ENCODE measurements at regions not wholly inside any gene's neighbourhood (a gene's known extent, or its start where the extent isn't known, plus 50 kb on each side); places are given as distances from the start of the nearest gene placed in this dataset.

DNA sequence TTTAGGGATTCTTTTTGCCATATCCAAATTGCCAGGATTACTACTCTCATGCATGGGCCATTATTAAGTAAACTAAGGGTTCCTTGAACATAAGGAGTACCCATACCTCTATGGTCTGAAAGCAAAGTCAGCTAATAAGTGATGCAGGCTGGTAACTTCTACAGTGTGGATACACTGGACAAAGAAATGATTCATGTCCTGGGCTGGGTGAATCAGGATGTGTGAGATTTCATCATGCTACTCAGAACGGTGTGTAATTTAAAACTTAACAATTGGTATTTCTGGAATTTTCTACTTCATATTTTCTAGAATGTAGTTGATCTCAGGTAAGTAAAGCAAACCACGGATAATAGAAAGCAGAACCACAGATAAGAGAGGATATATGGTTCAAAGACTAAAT lies 428.8 kb downstream of the CHSY3 start:
- TF ChIP-seq FOXJ3 (CRISPR knock-in tag; IDR thresholded peaks at IDR 0.05) (no peak), EZH2phosphoT487 (IDR thresholded peaks at IDR 0.05; ENCODE audit: borderline replicate concordance, low read depth) (no peak), GATA2 (CRISPR knock-in tag; IDR thresholded peaks at IDR 0.05) (no peak)
- H3K79me2 ChIP-seq (ENCODE audit: insufficient read depth), result no peaks in the 10 kb centered on the region
- peaks cover 0 to 5% of the 10 kb centered on the region in 2 experiments; a peak in 1 of 4 replicates for H3K4me1 ChIP-seq (ENCODE audit: control insufficient read depth in 1 of 2, insufficient read depth in 2 of 2, low read depth in 1 of 2, low read length in 1 of 2)
- no peak overlapping the region for H3K27ac ChIP-seq (ENCODE audit: low read depth in 2 of 2, low read length in 1 of 2)
- no peaks in the 10 kb centered on the region for H3K27me3 ChIP-seq (ENCODE audit: insufficient read depth)
- H3K9ac ChIP-seq, result no peak overlapping the region
- no peaks in the 10 kb centered on the region for H3K9me2 ChIP-seq
- DNase-seq, result no peak
- H3K4me2 ChIP-seq, result no peak overlapping the region
- no peak overlapping the region for H3K4me3 ChIP-seq (ENCODE audit: low read depth in 2 of 2, low read length in 1 of 2)
- H4K20me1 ChIP-seq (ENCODE audit: insufficient read depth), result no peaks in the 10 kb centered on the region
- no peaks in the 10 kb centered on the region for H3K36me3 ChIP-seq (replicated peaks in 1 of 2; ENCODE audit: control insufficient read depth in 1 of 2, insufficient read depth in 2 of 2, low read length in 1 of 2)
- H3F3A ChIP-seq (replicated peaks; ENCODE audit: insufficient read depth), result no peaks in the 10 kb centered on the region
- 2% methylated on average over 2 of the region's 2 CpGs for WGBS (ENCODE audit: low lambda C conversion rate)
- ChIA-PET CTCF (no interaction called here), POLR2A (no interaction called here)
- no peak overlapping the region for H2AFZ ChIP-seq (ENCODE audit: low read depth)
- no peaks in the 10 kb centered on the region for H3K9me3 ChIP-seq

- no peaks in the 10 kb centered on the region for H3K4me1 ChIP-seq (ENCODE audit: control insufficient read depth in 1 of 2, insufficient read depth in 2 of 2, low read depth in 1 of 2, low read length in 1 of 2)
- 42% methylated on average over 3 of the region's 3 CpGs for WGBS (ENCODE audit: low lambda C conversion rate)
- H3F3A ChIP-seq (replicated peaks; ENCODE audit: insufficient read depth), result no peaks in the 10 kb centered on the region
- no peak overlapping the region for H3K4me2 ChIP-seq
- no peak overlapping the region for H3K9ac ChIP-seq
- H3K36me3 ChIP-seq (replicated peaks in 1 of 2; ENCODE audit: control insufficient read depth in 1 of 2, insufficient read depth in 2 of 2, low read length in 1 of 2), result no peaks in the 10 kb centered on the region
- ChIA-PET CTCF (no interaction called here), POLR2A (no interaction called here)
- H3K9me3 ChIP-seq, result no peaks in the 10 kb centered on the region
- no peaks in the 10 kb centered on the region for H3K27me3 ChIP-seq (ENCODE audit: insufficient read depth)
- no peak overlapping the region for H2AFZ ChIP-seq (ENCODE audit: low read depth)
- no peak for DNase-seq
- no peak overlapping the region for H3K27ac ChIP-seq (ENCODE audit: low read depth in 2 of 2, low read length in 1 of 2)
- no peaks in the 10 kb centered on the region for H3K79me2 ChIP-seq (ENCODE audit: insufficient read depth)
- H3K4me3 ChIP-seq (ENCODE audit: low read depth in 2 of 2, low read length in 1 of 2), result no peak overlapping the region
- H3K9me2 ChIP-seq, result no peaks in the 10 kb centered on the region
- no peaks in the 10 kb centered on the region for H4K20me1 ChIP-seq (ENCODE audit: insufficient read depth)
- TF ChIP-seq IRF3 (IDR thresholded peaks at IDR 0.05; ENCODE audit: low read depth, low read length), result no peak
- no peak for TF ChIP-seq SIN3A (IDR thresholded peaks at IDR 0.05; ENCODE audit: borderline replicate concordance, low read depth, low read length)
- TF ChIP-seq GABPA (IDR thresholded peaks at IDR 0.05; ENCODE audit: low read depth), result no peak
- TF ChIP-seq, protein P1, sequence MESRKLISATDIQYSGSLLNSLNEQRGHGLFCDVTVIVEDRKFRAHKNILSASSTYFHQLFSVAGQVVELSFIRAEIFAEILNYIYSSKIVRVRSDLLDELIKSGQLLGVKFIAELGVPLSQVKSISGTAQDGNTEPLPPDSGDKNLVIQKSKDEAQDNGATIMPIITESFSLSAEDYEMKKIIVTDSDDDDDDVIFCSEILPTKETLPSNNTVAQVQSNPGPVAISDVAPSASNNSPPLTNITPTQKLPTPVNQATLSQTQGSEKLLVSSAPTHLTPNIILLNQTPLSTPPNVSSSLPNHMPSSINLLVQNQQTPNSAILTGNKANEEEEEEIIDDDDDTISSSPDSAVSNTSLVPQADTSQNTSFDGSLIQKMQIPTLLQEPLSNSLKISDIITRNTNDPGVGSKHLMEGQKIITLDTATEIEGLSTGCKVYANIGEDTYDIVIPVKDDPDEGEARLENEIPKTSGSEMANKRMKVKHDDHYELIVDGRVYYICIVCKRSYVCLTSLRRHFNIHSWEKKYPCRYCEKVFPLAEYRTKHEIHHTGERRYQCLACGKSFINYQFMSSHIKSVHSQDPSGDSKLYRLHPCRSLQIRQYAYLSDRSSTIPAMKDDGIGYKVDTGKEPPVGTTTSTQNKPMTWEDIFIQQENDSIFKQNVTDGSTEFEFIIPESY (IDR thresholded peaks at IDR 0.05; ENCODE audit: borderline replicate concordance, low read depth), result no peak
- TF ChIP-seq, protein P2, sequence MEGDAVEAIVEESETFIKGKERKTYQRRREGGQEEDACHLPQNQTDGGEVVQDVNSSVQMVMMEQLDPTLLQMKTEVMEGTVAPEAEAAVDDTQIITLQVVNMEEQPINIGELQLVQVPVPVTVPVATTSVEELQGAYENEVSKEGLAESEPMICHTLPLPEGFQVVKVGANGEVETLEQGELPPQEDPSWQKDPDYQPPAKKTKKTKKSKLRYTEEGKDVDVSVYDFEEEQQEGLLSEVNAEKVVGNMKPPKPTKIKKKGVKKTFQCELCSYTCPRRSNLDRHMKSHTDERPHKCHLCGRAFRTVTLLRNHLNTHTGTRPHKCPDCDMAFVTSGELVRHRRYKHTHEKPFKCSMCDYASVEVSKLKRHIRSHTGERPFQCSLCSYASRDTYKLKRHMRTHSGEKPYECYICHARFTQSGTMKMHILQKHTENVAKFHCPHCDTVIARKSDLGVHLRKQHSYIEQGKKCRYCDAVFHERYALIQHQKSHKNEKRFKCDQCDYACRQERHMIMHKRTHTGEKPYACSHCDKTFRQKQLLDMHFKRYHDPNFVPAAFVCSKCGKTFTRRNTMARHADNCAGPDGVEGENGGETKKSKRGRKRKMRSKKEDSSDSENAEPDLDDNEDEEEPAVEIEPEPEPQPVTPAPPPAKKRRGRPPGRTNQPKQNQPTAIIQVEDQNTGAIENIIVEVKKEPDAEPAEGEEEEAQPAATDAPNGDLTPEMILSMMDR (IDR thresholded peaks at IDR 0.05), result no peak
- TF ChIP-seq MEF2A (IDR thresholded peaks at IDR 0.05; ENCODE audit: borderline replicate concordance, low read depth), result no peak
- TF ChIP-seq FOXJ3 (CRISPR knock-in tag; IDR thresholded peaks at IDR 0.05), result no peak
- TF ChIP-seq, protein P3, sequence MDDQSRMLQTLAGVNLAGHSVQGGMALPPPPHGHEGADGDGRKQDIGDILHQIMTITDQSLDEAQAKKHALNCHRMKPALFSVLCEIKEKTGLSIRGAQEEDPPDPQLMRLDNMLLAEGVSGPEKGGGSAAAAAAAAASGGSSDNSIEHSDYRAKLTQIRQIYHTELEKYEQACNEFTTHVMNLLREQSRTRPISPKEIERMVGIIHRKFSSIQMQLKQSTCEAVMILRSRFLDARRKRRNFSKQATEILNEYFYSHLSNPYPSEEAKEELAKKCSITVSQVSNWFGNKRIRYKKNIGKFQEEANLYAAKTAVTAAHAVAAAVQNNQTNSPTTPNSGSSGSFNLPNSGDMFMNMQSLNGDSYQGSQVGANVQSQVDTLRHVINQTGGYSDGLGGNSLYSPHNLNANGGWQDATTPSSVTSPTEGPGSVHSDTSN (IDR thresholded peaks at IDR 0.05), result no peak
- no peak for TF ChIP-seq EP300 (IDR thresholded peaks at IDR 0.05; ENCODE audit: borderline replicate concordance in 1 of 2, low read depth in 1 of 2, low read length in 1 of 2)
- TF ChIP-seq ELF1 (IDR thresholded peaks at IDR 0.05), result no peak
- TF ChIP-seq SMC3 (IDR thresholded peaks at IDR 0.05; ENCODE audit: low read depth, low read length), result no peak
- TF ChIP-seq NFIC (IDR thresholded peaks at IDR 0.05; ENCODE audit: borderline replicate concordance), result no peak
- TF ChIP-seq RAD21 (IDR thresholded peaks at IDR 0.05; ENCODE audit: low read length), result no peak
- TF ChIP-seq EZH2phosphoT487 (IDR thresholded peaks at IDR 0.05; ENCODE audit: borderline replicate concordance, low read depth), result no peak
- no peak for TF ChIP-seq REST (IDR thresholded peaks at IDR 0.05; ENCODE audit: low read depth, low read length)
- TF ChIP-seq RFX5 (IDR thresholded peaks at IDR 0.05; ENCODE audit: low read length), result no peak
- TF ChIP-seq FOSL2 (IDR thresholded peaks at IDR 0.05; ENCODE audit: borderline replicate concordance, low read depth), result no peak
- no peak for TF ChIP-seq POLR2AphosphoS5 (IDR thresholded peaks at IDR 0.05; ENCODE audit: low read depth, low read length)
These were observed 427.1 kb downstream of the CHSY3 start for GRCh38 chr5:130331332-130331731.
